K562 (cell line): ENCODE measurements at regions not wholly inside any gene's neighbourhood (a gene's known extent, or its start where the extent isn't known, plus 50 kb on each side); places are given as distances from the start of the nearest gene placed in this dataset.

ENCODE experiments used
- ATAC-seq: fragments of 200-7000 bp; cut with Tn5 transposase; 3 replicates; pipeline ENCODE4 v1.9.1; 2020; ENCODE audit warnings: moderate library complexity
- BruUV-seq: library from RNA; stranded (reverse); fragments of 400-500 nt; replicated peaks from 2 replicates; lab custom pipeline; 2021; lab: Mats Ljungman, UMichigan
- CTCF ChIA-PET: fragments of 300-600 bp; formaldehyde crosslinking; extraction: SDS; loops from one replicate; lab custom pipeline; 2021; ENCODE audit warnings: low intra/inter-chr PET ratio; lab: Yijun Ruan, JAX
- POLR2A ChIA-PET: fragments of 300-600, 350-650 bp; sonication (Branson Sonifier 250); formaldehyde crosslinking; extraction: SDS; loops from one replicate; lab custom pipeline; 2021; ENCODE audit warnings: antibody characterized with exemption, inconsistent platforms; lab: Yijun Ruan, JAX
- DNase-seq, 4 experiments: peaks; one replicate each; pipeline versions ENCODE4 v3.0.0 to v3.0.0-alpha.2; 2011 to 2018; ENCODE audit warnings: low spot score in 3 of 4, mixed read lengths in 3 of 4; ENCODE audit errors: extremely low read depth in 1 of 4
- FAIRE-seq: peaks from 2 replicates; lab custom pipeline; 2011; peaks lifted over from hg19 to GRCh38; lab: Jason Lieb, UNC
- H2AFZ ChIP-seq: 2 replicates; pipeline ENCODE4 v1.6.0; 2011; ENCODE audit warnings: low read depth, low read length, control low read depth, inconsistent platforms
- H3K27ac ChIP-seq: fragments of 200-600 bp; 3 replicates; pipeline ENCODE4 v1.8.0; 2011; ENCODE audit warnings: low read depth, mild to moderate bottlenecking, control low read depth, inconsistent platforms, low read length, moderate library complexity, mixed read lengths; ENCODE audit errors: extremely low read depth
- H3K27me3 ChIP-seq, 2 experiments: fragments of 300-600 bp in 1 of 2; 2 replicates in 1 of 2; 3 replicates in 1 of 2; pipeline versions ENCODE4 v1.6.0 to v1.8.0; 2011; ENCODE audit warnings: inconsistent platforms in 2 of 2, low read length in 2 of 2, mild to moderate bottlenecking in 1 of 2, mixed read lengths in 1 of 2, moderate library complexity in 1 of 2; ENCODE audit not compliant: control insufficient read depth in 2 of 2, insufficient read depth in 2 of 2
- H3K36me3 ChIP-seq: fragments of 300-600 bp; 3 replicates; pipeline ENCODE4 v1.8.0; 2011; ENCODE audit warnings: mild to moderate bottlenecking, low read length, inconsistent platforms; ENCODE audit not compliant: control insufficient read depth, insufficient read depth
- H3K4me1 ChIP-seq, 2 experiments: fragments of 200-600 bp in 1 of 2; replicated peaks in 1 of 2; 2 replicates in 1 of 2; 3 replicates in 1 of 2; pipeline versions ENCODE4 v1.5.1 to v1.8.0; 2011; ENCODE audit warnings: inconsistent platforms in 2 of 2, low read length in 2 of 2, mild to moderate bottlenecking in 1 of 2, mixed read lengths in 1 of 2, moderate library complexity in 1 of 2; ENCODE audit not compliant: control insufficient read depth in 2 of 2, insufficient read depth in 2 of 2
- H3K4me2 ChIP-seq: 2 replicates; pipeline ENCODE4 v1.6.1; 2011; ENCODE audit warnings: low read length, control low read depth, inconsistent platforms, mixed read lengths; ENCODE audit not compliant: insufficient read depth
- H3K4me3 ChIP-seq: fragments of 200-600 bp; sonication (generic), shearing (Covaris generic); 2 replicates; pipeline ENCODE4 v1.5.1; 2016; ENCODE audit warnings: control low read depth, inconsistent platforms
- H3K79me2 ChIP-seq: fragments of 200-600 bp; 3 replicates; pipeline ENCODE4 v1.8.0; 2011; ENCODE audit warnings: low read length, inconsistent platforms; ENCODE audit not compliant: control insufficient read depth, insufficient read depth
- H3K9ac ChIP-seq, 2 experiments: 2 replicates each; pipeline versions ENCODE4 v1.6.0 to v1.6.1; 2011; ENCODE audit warnings: low read depth in 2 of 2, low read length in 2 of 2, control low read depth in 1 of 2, inconsistent platforms in 1 of 2, mild to moderate bottlenecking in 1 of 2, mixed read lengths in 1 of 2; ENCODE audit not compliant: insufficient read depth in 1 of 2
- H3K9me1 ChIP-seq: one replicate; pipeline ENCODE4 v1.6.0; 2011; ENCODE audit warnings: inconsistent platforms, mild to moderate bottlenecking, low read length, moderate library complexity; ENCODE audit not compliant: control insufficient read depth, insufficient read depth
- H3K9me3 ChIP-seq: replicated peaks from 2 replicates; pipeline ENCODE4 v1.5.1; 2011; ENCODE audit warnings: low read depth, low read length, inconsistent platforms; ENCODE audit not compliant: control insufficient read depth, insufficient read depth
- H4K20me1 ChIP-seq: replicated peaks from 2 replicates; pipeline ENCODE4 v1.6.1; 2011; ENCODE audit warnings: low read length, inconsistent platforms, mixed read lengths; ENCODE audit not compliant: control insufficient read depth, insufficient read depth
- SOX6 ChIP-seq: fragments of 450-650 bp; IDR thresholded peaks from 2 replicates; pipeline ENCODE4 v1.6.1; 2014; ENCODE audit warnings: mild to moderate bottlenecking
- TCF15 ChIP-seq: fragments of 250-450 bp; sonication (Bioruptor Pico); IDR thresholded peaks from 2 replicates; pipeline ENCODE4 v1.8.0; 2022; ENCODE audit warnings: moderate library complexity, mild to moderate bottlenecking, inconsistent platforms
- XRCC3 ChIP-seq: fragments of 450-650 bp; IDR thresholded peaks from 2 replicates; pipeline ENCODE4 v1.6.1; 2017; ENCODE audit warnings: mild to moderate bottlenecking, moderate library complexity
- ZBTB34 ChIP-seq: fragments of 250-450 bp; sonication (Bioruptor Pico); IDR thresholded peaks from 2 replicates; pipeline ENCODE4 v1.8.0; 2021; ENCODE audit warnings: mild to moderate bottlenecking, moderate library complexity
- ZNF124 ChIP-seq: sonication (generic); formaldehyde crosslinking; IDR thresholded peaks from 2 replicates; pipeline ENCODE4 v1.8.1; 2022; ENCODE audit warnings: missing genetic modification reagents
- ZNF780A ChIP-seq: fragments of 250-450 bp; sonication (Bioruptor Pico); IDR thresholded peaks from 2 replicates; pipeline ENCODE4 v1.5.0; 2021; ENCODE audit warnings: mild to moderate bottlenecking
- WGBS: fragments of 100-300 bp; shearing (Covaris generic); methylation state at CpG from one replicate; pipeline ENCODE4 v1.1.6; 2016; ENCODE audit warnings: low coverage, mixed read lengths; ENCODE audit not compliant: insufficient coverage; ENCODE audit errors: missing lambda C conversion rate; 5-methylcytosine and 5-hydroxymethylcytosine counted together
- in situ Hi-C: fragments of 300-500 bp; cut with MboI; formaldehyde crosslinking; loops from 4 replicates; pipeline ENCODE4 v1.15.0; 2018; ENCODE audit warnings: inconsistent platforms, mixed read lengths
- intact Hi-C: fragments of 100-400 bp; cut with micrococcal nuclease; formaldehyde crosslinking; loops from 2 replicates; pipeline ENCODE4 v1.14.2; 2022

GRCh38 chr10:100613846-100614245 lies 78.1 kb downstream of the HIF1AN start:
- no peak overlapping the region for H3K27ac ChIP-seq
- no peak overlapping the region for H3K4me2 ChIP-seq
- no peaks in the 10 kb centered on the region for H3K79me2 ChIP-seq
- ChIA-PET CTCF (no interaction called here), POLR2A (interaction anchor here (0.7 to 0.9 kb wide), 2 partner anchors 15 to 274 kb away, joined by 3 read pairs; no protein-coding TSS in a partner anchor)
- no peak overlapping the region for H2AFZ ChIP-seq
- no peaks in the 10 kb centered on the region for H3K9me3 ChIP-seq
- no peaks in the 10 kb centered on the region for H3K9me1 ChIP-seq
- WGBS, result 2% methylated on average over 8 of the region's 8 CpGs
- intact Hi-C loops, result no loop called here
- H3K9ac ChIP-seq, result no peak overlapping the region
- DNase-seq (no peak), ATAC-seq (no peak), FAIRE-seq (no peak)
- H3K4me1 ChIP-seq, result no peaks in the 10 kb centered on the region; a peak in 1 of 5 replicates
- H3K36me3 ChIP-seq, result no peaks in the 10 kb centered on the region
- in situ Hi-C loops, result no loop called here
- peaks cover 0 to 21% of the 10 kb centered on the region in 2 experiments; a peak in 2 of 5 replicates for H3K27me3 ChIP-seq
- H3K4me3 ChIP-seq, result no peak overlapping the region
- TF ChIP-seq TCF15 (CRISPR knock-in tag) (no peak), ZNF780A (CRISPR knock-in tag) (no peak), SOX6 (no peak), ZNF124 (CRISPR knock-in tag) (no peak), XRCC3 (no peak), ZBTB34 (CRISPR knock-in tag) (no peak)
- no TSS peak for BruUV-seq
- no peaks in the 10 kb centered on the region for H4K20me1 ChIP-seq
